ENCODE measurements at regions not wholly inside any gene's neighbourhood (a gene's known extent, or its start where the extent isn't known, plus 50 kb on each side); places are given as distances from the start of the nearest gene placed in this dataset.
"Not testable (repeated sequence)": the region's sequence is repeated elsewhere in the genome, so short reads cannot be mapped to it uniquely, and the experiment has no call there.

GRCh38 chr1:232317350-232317749 is 312.6 kb downstream of the SIPA1L2 start:
- H3K4me3 ChIP-seq (ENCODE audit: low read length) = no peak overlapping the region
- DNase-seq (ENCODE audit: low read depth) = no peak
- TF ChIP-seq CTCF (conservative IDR thresholded peaks at IDR 0.05; ENCODE audit: low read depth, low read length) = no peak

DNA sequence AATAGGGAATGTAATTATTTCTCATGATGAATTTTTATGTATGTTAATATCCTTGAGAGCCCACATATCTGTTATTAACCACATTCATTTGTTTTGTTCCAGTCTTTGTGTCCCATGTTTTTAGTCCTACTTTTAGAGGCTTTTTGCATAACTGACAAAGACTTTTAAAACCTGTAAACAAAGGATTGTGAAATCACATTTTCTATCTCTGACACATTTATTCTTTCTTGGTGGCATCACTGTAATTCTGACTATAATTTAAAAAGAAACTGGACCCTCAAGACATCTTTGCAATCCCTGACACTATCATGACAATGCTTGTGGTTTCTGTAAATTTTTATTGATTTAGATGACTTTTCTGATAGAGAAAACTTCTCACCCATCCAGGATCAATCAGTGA is 313.1 kb downstream of the SIPA1L2 start:
- TF ChIP-seq CTCF (conservative IDR thresholded peaks at IDR 0.05; ENCODE audit: low read depth, low read length) = no peak
- no peak for DNase-seq (ENCODE audit: low read depth)
- no peak overlapping the region for H3K4me3 ChIP-seq (ENCODE audit: low read length)

- DNase-seq (ENCODE audit: low read depth); H3K4me3 ChIP-seq (ENCODE audit: low read length): not testable (repeated sequence)
Measured at GRCh38 chr1:232313876-232314275, 316.1 kb downstream of the SIPA1L2 start.

GRCh38 chr1:232310541-232310940 is 319.4 kb downstream of the SIPA1L2 start:
- no peak for DNase-seq (ENCODE audit: low read depth)
- no peak overlapping the region for H3K4me3 ChIP-seq (ENCODE audit: low read length)
- TF ChIP-seq CTCF (conservative IDR thresholded peaks at IDR 0.05; ENCODE audit: low read depth, low read length) = no peak

DNA sequence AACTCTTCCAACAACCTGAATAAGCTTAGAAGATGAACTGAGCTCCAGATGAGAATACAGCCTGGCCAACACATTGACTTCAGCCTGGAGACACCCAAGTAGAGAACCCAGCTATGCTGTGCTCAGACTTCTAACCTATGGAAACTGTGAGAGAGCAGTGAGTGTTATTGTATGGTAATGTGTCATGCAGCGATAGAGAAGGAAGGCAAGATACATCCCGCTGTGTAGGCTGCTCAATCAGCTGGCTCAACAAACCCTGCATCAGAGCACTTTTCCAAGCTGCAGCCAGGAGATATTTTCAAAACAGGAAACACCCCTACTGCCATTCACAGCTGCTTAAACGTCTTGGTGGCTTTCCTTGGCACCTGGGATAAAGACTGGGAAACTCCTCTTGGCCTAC is 321.3 kb downstream of the SIPA1L2 start:
- TF ChIP-seq CTCF (conservative IDR thresholded peaks at IDR 0.05; ENCODE audit: low read depth, low read length) = no peak
- no peak overlapping the region for H3K4me3 ChIP-seq (ENCODE audit: low read length)
- no peak for DNase-seq (ENCODE audit: low read depth)

- no peak for TF ChIP-seq CTCF (conservative IDR thresholded peaks at IDR 0.05; ENCODE audit: low read depth, low read length)
- no peak for DNase-seq (ENCODE audit: low read depth)
- no peak overlapping the region for H3K4me3 ChIP-seq (ENCODE audit: low read length)
Measured at GRCh38 chr1:232307296-232308017, 322.5 kb downstream of the SIPA1L2 start.

DNA sequence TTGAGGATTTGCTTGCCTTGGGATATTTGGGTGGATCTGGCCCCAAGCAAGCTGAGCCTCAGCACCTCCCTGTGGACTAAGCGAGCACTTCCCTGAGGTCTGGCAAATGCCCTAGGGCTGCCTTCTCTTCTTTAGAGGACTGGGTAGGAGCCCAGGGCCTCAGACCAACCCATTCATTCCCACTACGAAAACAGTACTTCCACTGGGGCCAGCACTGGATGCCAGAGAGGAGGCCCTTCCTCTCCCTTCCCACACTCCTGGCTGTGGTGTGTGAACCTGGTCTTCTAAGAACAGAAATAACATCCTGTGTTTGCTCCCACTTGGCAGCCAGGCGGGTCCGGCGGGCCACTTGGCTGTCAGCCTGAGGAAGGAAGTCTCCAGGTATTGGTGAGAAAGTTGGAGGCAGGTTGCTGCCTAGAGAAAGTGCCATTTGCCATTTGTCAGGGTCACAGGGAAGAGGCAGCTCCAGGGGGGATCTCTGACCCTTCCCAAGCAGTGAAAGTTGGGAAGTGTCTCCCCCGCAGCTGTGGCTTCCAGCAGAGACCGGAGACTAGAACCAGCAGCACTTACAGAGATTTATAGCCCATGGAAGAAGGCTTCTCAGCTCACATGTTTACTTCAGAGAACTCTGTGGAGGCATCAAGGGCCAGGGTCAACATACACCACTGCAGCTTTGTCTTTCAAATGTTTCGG is 323.5 kb downstream of the SIPA1L2 start:
- H3K4me3 ChIP-seq (ENCODE audit: low read length) = no peak overlapping the region
- TF ChIP-seq CTCF (conservative IDR thresholded peaks at IDR 0.05; ENCODE audit: low read depth, low read length) = no peak
- no peak for DNase-seq (ENCODE audit: low read depth)

Data from retinal pigment epithelial cell (primary cell).